Activated CD8-positive, alpha-beta T cell treated with anti-CD3 and anti-CD28 coated beads for 36 hours (primary cell): ENCODE measurements at regions not wholly inside any gene's neighbourhood (a gene's known extent, or its start where the extent isn't known, plus 50 kb on each side); places are given as distances from the start of the nearest gene placed in this dataset.

Experiments
- ATAC-seq: fragments of 200-7000 bp; cut with Tn5 transposase; one replicate; pipeline ENCODE4 v1.10.0; 2021; ENCODE audit warnings: mild to moderate bottlenecking, moderate library complexity
- CTCF ChIA-PET: fragments of 350-600 bp; sonication (Branson Sonifier 250); formaldehyde crosslinking; loops from one replicate; lab custom pipeline; 2021; ENCODE audit warnings: antibody characterized with exemption; lab: Charles Lee
- POLR2A ChIA-PET: fragments of 350-600 bp; sonication (Branson Sonifier 250); formaldehyde crosslinking; loops from one replicate; lab custom pipeline; 2021; ENCODE audit warnings: antibody characterized with exemption; lab: Charles Lee
- DNase-seq: peaks from one replicate; pipeline ENCODE4 v3.0.0-alpha.2; 2020
- H3K27ac Mint-ChIP-seq: one replicate; pipeline ENCODE4 v1.8.0; 2021; ENCODE audit warnings: mild to moderate bottlenecking, mixed read lengths
- H3K27me3 Mint-ChIP-seq: one replicate; pipeline ENCODE4 v1.8.0; 2021; ENCODE audit warnings: mixed read lengths
- H3K36me3 Mint-ChIP-seq: one replicate; pipeline ENCODE4 v1.8.0; 2021; ENCODE audit warnings: low read depth, mixed read lengths
- H3K4me1 Mint-ChIP-seq: one replicate; pipeline ENCODE4 v1.8.0; 2021; ENCODE audit warnings: low read depth, mixed read lengths
- H3K4me3 Mint-ChIP-seq: one replicate; pipeline ENCODE4 v1.8.0; 2021; ENCODE audit warnings: mild to moderate bottlenecking, moderate library complexity, mixed read lengths
- H3K9me3 Mint-ChIP-seq: one replicate; pipeline ENCODE4 v1.8.0; 2021; ENCODE audit warnings: mixed read lengths
- intact Hi-C: fragments of 100-400 bp; cut with micrococcal nuclease; formaldehyde crosslinking; loops from one replicate; pipeline ENCODE4 v1.10.0; 2022
- TF ChIP-seq, protein P1 (sequence below): fragments of 200-600 bp; IDR thresholded peaks from one replicate; pipeline ENCODE4 v1.8.0; 2022; ENCODE audit warnings: antibody characterized with exemption, mild to moderate bottlenecking

DNA sequence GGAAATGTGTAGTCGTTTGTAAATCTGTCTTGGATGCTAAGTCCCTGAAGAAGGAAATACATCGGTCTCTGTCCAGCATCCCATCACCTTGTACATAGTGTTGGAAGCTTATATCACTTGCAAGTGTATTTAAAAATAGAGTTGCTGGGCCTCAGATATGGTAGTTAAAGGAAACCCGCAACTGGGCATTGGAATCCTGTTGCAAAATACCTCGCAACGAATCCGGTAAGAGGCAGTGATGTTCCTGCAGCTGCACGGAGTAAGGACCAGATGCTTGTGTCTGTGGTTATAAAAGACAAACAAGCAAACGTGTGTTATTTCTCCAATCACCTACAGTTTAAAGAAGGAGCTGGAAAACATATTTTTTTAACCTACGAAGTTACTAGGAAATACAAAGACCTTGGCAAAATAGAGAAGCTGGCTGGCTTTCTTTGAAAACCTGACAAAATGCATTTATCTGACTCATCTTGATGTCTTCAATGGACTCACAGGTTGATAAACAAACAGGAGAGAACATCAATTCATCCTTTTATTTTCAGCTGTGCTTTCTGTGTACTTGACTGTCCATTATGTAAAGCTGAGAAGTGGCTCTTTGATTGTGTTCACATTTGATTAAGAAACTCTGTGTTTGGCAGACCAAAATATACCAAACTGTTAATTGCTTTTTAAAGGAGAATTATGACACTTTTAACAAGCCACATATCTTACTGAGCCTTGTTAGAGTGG, 326.4 kb downstream of the SFMBT2 start:
- Mint-ChIP-seq H3K27me3 (peaks cover 5% of the 10 kb centered on the region), H3K9me3 (no peaks in the 10 kb centered on the region), H3K36me3 (no peaks in the 10 kb centered on the region), H3K4me3 (no peak overlapping the region), H3K27ac (no peak overlapping the region), H3K4me1 (no peaks in the 10 kb centered on the region)
- CTCF ChIA-PET = interaction anchor here (1.1 to 2.8 kb wide), 3 partner anchors 18 to 164 kb away, joined by 3 to 9 read pairs (median 3); no protein-coding TSS in a partner anchor
- POLR2A ChIA-PET = no interaction called here
- no peak for ATAC-seq
- DNase-seq = no peak
- TF ChIP-seq, protein P1, sequence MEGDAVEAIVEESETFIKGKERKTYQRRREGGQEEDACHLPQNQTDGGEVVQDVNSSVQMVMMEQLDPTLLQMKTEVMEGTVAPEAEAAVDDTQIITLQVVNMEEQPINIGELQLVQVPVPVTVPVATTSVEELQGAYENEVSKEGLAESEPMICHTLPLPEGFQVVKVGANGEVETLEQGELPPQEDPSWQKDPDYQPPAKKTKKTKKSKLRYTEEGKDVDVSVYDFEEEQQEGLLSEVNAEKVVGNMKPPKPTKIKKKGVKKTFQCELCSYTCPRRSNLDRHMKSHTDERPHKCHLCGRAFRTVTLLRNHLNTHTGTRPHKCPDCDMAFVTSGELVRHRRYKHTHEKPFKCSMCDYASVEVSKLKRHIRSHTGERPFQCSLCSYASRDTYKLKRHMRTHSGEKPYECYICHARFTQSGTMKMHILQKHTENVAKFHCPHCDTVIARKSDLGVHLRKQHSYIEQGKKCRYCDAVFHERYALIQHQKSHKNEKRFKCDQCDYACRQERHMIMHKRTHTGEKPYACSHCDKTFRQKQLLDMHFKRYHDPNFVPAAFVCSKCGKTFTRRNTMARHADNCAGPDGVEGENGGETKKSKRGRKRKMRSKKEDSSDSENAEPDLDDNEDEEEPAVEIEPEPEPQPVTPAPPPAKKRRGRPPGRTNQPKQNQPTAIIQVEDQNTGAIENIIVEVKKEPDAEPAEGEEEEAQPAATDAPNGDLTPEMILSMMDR = no peak
- intact Hi-C loops = no loop called here

DNA sequence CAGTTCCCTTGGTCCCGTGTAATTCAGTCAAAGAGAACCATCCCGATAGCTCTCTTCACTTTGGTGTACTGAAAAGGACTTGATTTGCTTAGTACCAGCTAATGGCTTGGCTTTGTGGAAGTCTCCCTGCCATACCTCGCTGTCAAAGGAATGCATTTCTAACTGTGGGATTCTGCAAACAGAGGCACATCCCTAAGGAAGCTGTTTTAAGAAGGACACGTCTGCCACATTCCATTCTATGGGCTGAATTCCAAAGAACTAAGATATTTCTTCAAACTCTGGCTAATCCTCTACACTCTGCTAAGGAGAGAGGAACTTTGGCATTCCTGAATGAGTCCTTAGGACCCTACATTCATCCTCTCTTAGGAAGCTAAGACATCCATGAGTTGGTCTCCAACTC, 327.9 kb downstream of the SFMBT2 start:
- peaks cover 5% of the 10 kb centered on the region for H3K27me3 Mint-ChIP-seq
- no peaks in the 10 kb centered on the region for H3K4me1 Mint-ChIP-seq
- no peak overlapping the region for H3K4me3 Mint-ChIP-seq
- ATAC-seq (no peak), DNase-seq (no peak)
- TF ChIP-seq, protein P1 = no peak
- POLR2A ChIA-PET = no interaction called here
- CTCF ChIA-PET = interaction anchor here (1.1 to 1.3 kb wide), 2 partner anchors 11 to 28 kb away, joined by 3 read pairs; no protein-coding TSS in a partner anchor
- intact Hi-C loops = no loop called here
- no peaks in the 10 kb centered on the region for H3K36me3 Mint-ChIP-seq
- no peak overlapping the region for H3K27ac Mint-ChIP-seq
- no peaks in the 10 kb centered on the region for H3K9me3 Mint-ChIP-seq

DNA sequence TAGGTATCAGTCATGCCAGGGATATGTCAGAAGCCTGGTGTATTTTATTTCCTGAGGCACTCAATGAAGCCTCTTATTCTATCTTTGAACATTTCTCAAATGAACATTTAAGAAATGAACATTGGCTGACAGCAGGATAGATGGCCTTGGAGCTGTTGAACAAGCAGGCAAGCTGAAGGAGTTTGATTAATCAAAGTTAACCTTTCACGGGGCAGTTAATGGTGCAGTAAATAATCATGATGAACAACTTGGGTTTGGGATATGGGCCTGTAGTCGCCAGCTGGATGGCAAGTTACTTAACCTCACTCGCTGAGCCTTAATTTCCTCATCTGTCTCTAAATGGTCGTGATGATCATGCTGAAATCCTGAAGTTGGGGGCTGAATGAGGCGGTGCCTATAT, 333.0 kb downstream of the SFMBT2 start:
- CTCF ChIA-PET = interaction anchor here (0.8 to 1.8 kb wide), 4 partner anchors 10 to 162 kb away, joined by 3 to 7 read pairs (median 4); no protein-coding TSS in a partner anchor
- H3K27me3 Mint-ChIP-seq = peaks cover 7% of the 10 kb centered on the region
- POLR2A ChIA-PET = interaction anchor here (0.7 to 1.2 kb wide), 2 partner anchors 24 kb away, joined by 3 read pairs; no protein-coding TSS in a partner anchor

DNA sequence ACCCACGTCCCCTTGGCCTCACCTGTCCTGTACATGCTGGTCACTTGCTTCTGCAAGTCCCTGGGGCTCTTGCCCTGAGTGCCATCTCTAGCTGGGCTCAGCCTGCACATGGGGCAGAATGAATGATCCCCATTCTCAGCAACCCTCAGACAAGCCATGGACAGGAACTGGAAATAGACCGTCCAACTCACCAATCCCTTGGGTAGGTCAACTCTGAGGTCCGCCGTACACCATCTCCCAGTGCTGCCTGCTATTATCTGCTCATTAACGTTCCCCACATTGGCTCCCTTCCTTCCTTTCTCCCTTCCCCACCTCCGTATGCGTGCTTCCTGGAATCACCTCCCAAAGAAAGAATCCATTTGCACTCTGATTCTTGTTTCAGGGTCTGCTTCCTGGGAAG, 335.0 kb downstream of the SFMBT2 start:
- intact Hi-C loops = no loop called here
- DNase-seq (no peak), ATAC-seq (no peak)
- Mint-ChIP-seq H3K4me1 (peaks cover 7% of the 10 kb centered on the region), H3K4me3 (no peak overlapping the region), H3K9me3 (no peaks in the 10 kb centered on the region), H3K36me3 (no peaks in the 10 kb centered on the region), H3K27me3 (peaks cover 7% of the 10 kb centered on the region), H3K27ac (no peak overlapping the region)
- ChIA-PET CTCF (interaction anchor here (1.4 kb wide), 1 partner anchor 322 kb away, joined by 4 read pairs; no protein-coding TSS in a partner anchor), POLR2A (interaction anchor here (0.6 kb wide), 1 partner anchor 503 kb away, joined by 3 read pairs; no protein-coding TSS in a partner anchor)
- TF ChIP-seq, protein P1 = no peak

More for the DNA sequence above, 333.0 kb downstream of the SFMBT2 start:
- no peaks in the 10 kb centered on the region for H3K36me3 Mint-ChIP-seq
- TF ChIP-seq, protein P1 = no peak
- H3K4me3 Mint-ChIP-seq = no peak overlapping the region
- ATAC-seq (no peak), DNase-seq (no peak)
- no peaks in the 10 kb centered on the region for H3K9me3 Mint-ChIP-seq
- no peaks in the 10 kb centered on the region for H3K4me1 Mint-ChIP-seq
- H3K27ac Mint-ChIP-seq = no peak overlapping the region
- intact Hi-C loops = no loop called here

DNA sequence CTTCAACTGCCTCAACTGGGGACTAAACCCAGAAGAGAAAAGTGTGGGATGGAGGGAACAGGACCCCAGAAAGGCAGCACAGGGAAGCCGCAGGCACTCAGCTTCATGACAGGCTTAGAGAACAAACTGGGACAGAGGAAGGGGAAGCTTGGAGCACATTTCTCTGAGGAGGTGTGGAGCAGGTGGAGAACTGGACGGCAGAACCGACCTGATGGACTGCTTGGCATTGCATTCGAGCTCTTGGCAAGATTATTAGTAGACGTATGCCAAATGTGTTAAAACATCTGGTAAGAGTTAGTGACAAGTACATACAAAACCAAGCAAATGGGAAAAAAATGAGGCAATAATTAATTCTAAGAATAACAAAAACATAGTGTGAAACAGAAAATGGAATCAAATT, 335.7 kb downstream of the SFMBT2 start:
- CTCF ChIA-PET = no interaction called here
- intact Hi-C loops = no loop called here
- POLR2A ChIA-PET = no interaction called here
- TF ChIP-seq, protein P1 = no peak
- no peaks in the 10 kb centered on the region for H3K36me3 Mint-ChIP-seq
- DNase-seq (no peak), ATAC-seq (no peak)
- no peak overlapping the region for H3K27ac Mint-ChIP-seq
- H3K4me3 Mint-ChIP-seq = no peak overlapping the region
- peaks cover 7% of the 10 kb centered on the region for H3K4me1 Mint-ChIP-seq
- no peaks in the 10 kb centered on the region for H3K9me3 Mint-ChIP-seq
- peaks cover 7% of the 10 kb centered on the region for H3K27me3 Mint-ChIP-seq
